Left lung (tissue), 4 donors: ENCODE measurements at regions not wholly inside any gene's neighbourhood (a gene's known extent, or its start where the extent isn't known, plus 50 kb on each side); places are given as distances from the start of the nearest gene placed in this dataset.
"Not testable (repeated sequence)": the region's sequence is repeated elsewhere in the genome, so short reads cannot be mapped to it uniquely, and the experiment has no call there.

Experiments
- ATAC-seq: fragments of 200-7000 bp; cut with Tn5 transposase; one replicate; pipeline ENCODE4 v1.9.1; 2020; ENCODE audit warnings: moderate library complexity
- DNase-seq, 4 donors: peaks; one replicate each; pipeline ENCODE4 v3.0.0-alpha.2; 2013 to 2020
- H3K27ac ChIP-seq, 2 donors: fragments of 200-600 bp; sonication (generic) in 1 of 2; one replicate each; pipeline versions ENCODE4 v1.5.0 to v1.8.0; 2020 to 2021
- H3K27me3 ChIP-seq, 2 donors: fragments of 200-600 bp; sonication (generic) in 1 of 2; one replicate each; pipeline versions ENCODE4 v1.5.0 to v1.8.0; 2020 to 2021
- H3K36me3 ChIP-seq, 2 donors: fragments of 200-600 bp; sonication (generic) in 1 of 2; one replicate each; pipeline versions ENCODE4 v1.5.0 to v1.8.0; 2020 to 2021
- H3K4me1 ChIP-seq, 2 donors: fragments of 200-600 bp; one replicate each; pipeline ENCODE4 v1.8.0; 2021
- H3K4me3 ChIP-seq, 2 donors: fragments of 200-600 bp; sonication (generic) in 1 of 2; one replicate each; pipeline versions ENCODE4 v1.5.0 to v1.8.0; 2020 to 2021; ENCODE audit warnings: mild to moderate bottlenecking in 1 of 2
- H3K9me3 ChIP-seq, 2 donors: fragments of 200-600 bp; sonication (generic) in 1 of 2; one replicate each; pipeline versions ENCODE4 v1.5.0 to v1.8.0; 2020 to 2021
- intact Hi-C, 2 donors: fragments of 100-400 bp; cut with DNase I; formaldehyde crosslinking; loops; one replicate each; pipeline versions ENCODE4 v1.11.2 to v1.14.2; 2022
- TF ChIP-seq, protein P1 (sequence below), 2 donors: fragments of 200-600 bp; sonication (generic) in 1 of 2; IDR thresholded peaks; one replicate each; pipeline versions ENCODE4 v1.5.0 to v1.8.0; 2021; ENCODE audit warnings: antibody characterized with exemption in 2 of 2
- donor health status: DM: no; HTN: yes; CAD: no.
- donor health status: DM: no; HTN: no; CAD: no.

GRCh38 chr5:14025569-14026286, 81.2 kb upstream of the DNAH5 start:
- no peaks in the 10 kb centered on the region for H3K9me3 ChIP-seq
- no peaks in the 10 kb centered on the region for H3K36me3 ChIP-seq
- no peaks in the 10 kb centered on the region for H3K27me3 ChIP-seq
- DNase-seq (no peak), ATAC-seq (peak; percentile 77)
- no peak overlapping the region for H3K4me3 ChIP-seq
- intact Hi-C loops: no loop called here
- TF ChIP-seq, protein P1, sequence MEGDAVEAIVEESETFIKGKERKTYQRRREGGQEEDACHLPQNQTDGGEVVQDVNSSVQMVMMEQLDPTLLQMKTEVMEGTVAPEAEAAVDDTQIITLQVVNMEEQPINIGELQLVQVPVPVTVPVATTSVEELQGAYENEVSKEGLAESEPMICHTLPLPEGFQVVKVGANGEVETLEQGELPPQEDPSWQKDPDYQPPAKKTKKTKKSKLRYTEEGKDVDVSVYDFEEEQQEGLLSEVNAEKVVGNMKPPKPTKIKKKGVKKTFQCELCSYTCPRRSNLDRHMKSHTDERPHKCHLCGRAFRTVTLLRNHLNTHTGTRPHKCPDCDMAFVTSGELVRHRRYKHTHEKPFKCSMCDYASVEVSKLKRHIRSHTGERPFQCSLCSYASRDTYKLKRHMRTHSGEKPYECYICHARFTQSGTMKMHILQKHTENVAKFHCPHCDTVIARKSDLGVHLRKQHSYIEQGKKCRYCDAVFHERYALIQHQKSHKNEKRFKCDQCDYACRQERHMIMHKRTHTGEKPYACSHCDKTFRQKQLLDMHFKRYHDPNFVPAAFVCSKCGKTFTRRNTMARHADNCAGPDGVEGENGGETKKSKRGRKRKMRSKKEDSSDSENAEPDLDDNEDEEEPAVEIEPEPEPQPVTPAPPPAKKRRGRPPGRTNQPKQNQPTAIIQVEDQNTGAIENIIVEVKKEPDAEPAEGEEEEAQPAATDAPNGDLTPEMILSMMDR (IDR thresholded peaks at IDR 0.05): no peak
- no peaks in the 10 kb centered on the region for H3K4me1 ChIP-seq
- no peak overlapping the region for H3K27ac ChIP-seq

DNA sequence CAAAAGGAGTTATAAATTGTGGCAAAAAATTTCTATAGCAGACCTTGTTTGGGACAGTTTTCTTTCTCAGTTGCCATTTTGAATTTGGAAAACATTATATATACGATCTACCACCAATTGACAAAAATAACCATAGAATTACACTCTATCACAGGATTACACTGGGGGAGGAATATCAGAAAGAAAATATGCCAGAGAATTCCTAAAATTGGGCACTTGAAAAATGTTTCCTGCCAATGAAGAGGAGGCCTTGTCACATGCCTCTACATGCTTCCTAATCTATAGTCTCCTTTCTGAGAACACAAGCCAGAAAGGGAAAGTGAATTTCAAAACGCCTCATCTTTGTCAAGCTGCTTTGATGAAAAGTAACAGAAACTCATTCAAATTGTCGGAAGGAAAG, 78.5 kb upstream of the DNAH5 start:
- DNase-seq: no peak
- intact Hi-C loops: no loop called here
- Histone ChIP-seq H3K9me3 (no peaks in the 10 kb centered on the region), H3K27me3 (peaks cover 0 to 1% of the 10 kb centered on the region in 2 donors), H3K27ac (no peak overlapping the region), H3K4me3 (no peak overlapping the region), H3K4me1 (no peaks in the 10 kb centered on the region), H3K36me3 (no peaks in the 10 kb centered on the region)
- TF ChIP-seq, protein P1 (IDR thresholded peaks at IDR 0.05): no peak
- no peak for ATAC-seq

DNA sequence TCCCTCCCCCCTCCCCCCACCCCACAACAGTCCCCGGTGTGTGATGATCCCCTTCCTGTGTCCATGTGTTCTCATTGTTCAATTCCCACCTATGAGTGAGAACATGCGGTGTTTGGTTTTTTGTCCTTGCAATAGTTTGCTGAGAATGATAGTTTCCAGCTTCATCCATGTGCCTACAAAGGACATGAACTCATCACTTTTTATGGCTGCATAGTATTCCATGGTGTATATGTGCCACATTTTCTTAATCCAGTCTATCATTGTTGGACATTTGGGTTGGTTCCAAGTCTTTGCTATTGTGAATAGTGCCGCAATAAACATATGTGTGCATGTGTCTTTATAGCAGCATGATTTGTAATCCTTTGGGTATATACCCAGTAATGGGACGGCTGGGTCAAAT, 76.5 kb upstream of the DNAH5 start:
- H3K27ac ChIP-seq, H3K36me3 ChIP-seq, H3K4me1 ChIP-seq, DNase-seq, intact Hi-C loops, ATAC-seq, H3K27me3 ChIP-seq, H3K4me3 ChIP-seq, H3K9me3 ChIP-seq: not testable (repeated sequence)

DNA sequence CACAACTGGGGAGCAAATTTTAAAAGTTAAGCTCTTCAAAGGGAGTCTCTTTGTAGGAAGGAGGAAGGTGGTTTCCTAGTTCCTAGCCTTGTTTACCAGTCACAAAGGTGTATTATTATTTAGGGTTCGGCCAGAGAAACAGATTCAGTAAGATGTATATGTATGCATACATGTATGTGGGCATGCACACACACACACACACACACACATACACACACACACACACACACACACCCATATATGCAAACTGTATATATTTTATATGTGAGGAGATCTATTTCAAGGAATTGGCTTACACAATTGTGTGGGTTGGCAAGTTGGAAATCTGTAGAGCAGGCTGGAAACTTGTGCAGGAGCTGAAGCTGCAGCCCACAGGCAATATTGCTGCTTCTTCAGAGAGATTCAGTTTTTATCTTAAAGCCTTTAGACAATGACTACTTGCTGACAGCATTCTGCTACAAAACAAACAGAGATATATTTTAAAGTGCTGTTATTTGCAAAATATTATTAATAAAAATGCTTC, 75.3 kb upstream of the DNAH5 start:
- Histone ChIP-seq H3K27me3 (peaks cover 0 to 10% of the 10 kb centered on the region in 2 donors), H3K27ac (no peak overlapping the region), H3K4me3 (no peak overlapping the region), H3K9me3 (no peaks in the 10 kb centered on the region), H3K4me1 (no peaks in the 10 kb centered on the region), H3K36me3 (no peaks in the 10 kb centered on the region)
- TF ChIP-seq, protein P1 (IDR thresholded peaks at IDR 0.05): no peak
- no peak for DNase-seq
- intact Hi-C loops: no loop called here
- no peak for ATAC-seq

DNA sequence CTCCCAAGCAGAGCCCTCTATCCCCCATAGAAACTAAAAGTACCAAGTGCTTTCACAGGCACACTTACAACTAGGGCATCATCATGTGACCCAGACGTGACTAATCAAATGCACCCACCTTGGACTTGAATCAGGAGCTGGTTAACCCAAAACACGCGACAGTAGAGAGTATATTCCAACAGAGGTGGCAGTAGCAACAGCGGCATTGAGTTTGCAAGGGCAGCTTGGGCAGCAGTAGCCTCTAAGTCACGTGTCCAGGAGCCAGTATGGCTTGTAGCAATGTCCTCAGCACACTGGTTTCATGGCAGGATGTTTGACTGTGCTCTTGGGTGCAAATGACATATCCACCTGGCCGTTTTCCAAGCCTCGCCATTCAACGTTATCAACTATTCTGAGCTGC, 73.4 kb upstream of the DNAH5 start:
- no peak overlapping the region for H3K4me3 ChIP-seq
- ATAC-seq (no peak), DNase-seq (no peak)
- H3K9me3 ChIP-seq: no peaks in the 10 kb centered on the region
- intact Hi-C loops: no loop called here
- H3K36me3 ChIP-seq: no peaks in the 10 kb centered on the region
- no peak overlapping the region for H3K27ac ChIP-seq
- H3K27me3 ChIP-seq: peaks cover 0 to 24% of the 10 kb centered on the region in 2 donors
- TF ChIP-seq, protein P1 (IDR thresholded peaks at IDR 0.05): no peak
- no peaks in the 10 kb centered on the region for H3K4me1 ChIP-seq

DNA sequence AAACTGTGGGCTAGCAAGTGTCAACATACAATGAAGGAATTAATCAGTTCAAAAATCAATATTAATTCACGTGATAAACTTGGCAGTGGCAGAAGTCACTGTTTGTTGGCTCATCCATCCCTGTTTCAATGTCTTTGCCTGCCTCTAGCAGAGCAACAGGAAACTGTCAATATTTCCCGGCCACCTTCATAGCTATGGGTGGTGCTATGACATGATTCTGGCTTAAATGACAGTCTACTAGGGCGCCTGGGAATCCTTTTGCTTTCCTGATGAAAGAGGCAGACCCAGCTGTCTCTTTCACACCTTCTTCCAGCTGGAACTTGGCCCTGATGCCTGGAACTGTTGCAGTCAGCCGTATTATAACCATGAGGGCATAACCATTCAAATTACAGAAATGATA, 72.1 kb upstream of the DNAH5 start:
- peaks cover 0 to 6% of the 10 kb centered on the region in 2 donors for H3K4me1 ChIP-seq
- H3K4me3 ChIP-seq: no peak overlapping the region
- no peaks in the 10 kb centered on the region for H3K9me3 ChIP-seq
- ATAC-seq (no peak), DNase-seq (no peak)
- peaks cover 0 to 37% of the 10 kb centered on the region in 2 donors for H3K27me3 ChIP-seq
- H3K27ac ChIP-seq: no peak overlapping the region
- no peaks in the 10 kb centered on the region for H3K36me3 ChIP-seq
- TF ChIP-seq, protein P1 (IDR thresholded peaks at IDR 0.05): no peak
- intact Hi-C loops: no loop called here
